ENCODE measurements at regions not wholly inside any gene's neighbourhood (a gene's known extent, or its start where the extent isn't known, plus 50 kb on each side); places are given as distances from the start of the nearest gene placed in this dataset.

DNA sequence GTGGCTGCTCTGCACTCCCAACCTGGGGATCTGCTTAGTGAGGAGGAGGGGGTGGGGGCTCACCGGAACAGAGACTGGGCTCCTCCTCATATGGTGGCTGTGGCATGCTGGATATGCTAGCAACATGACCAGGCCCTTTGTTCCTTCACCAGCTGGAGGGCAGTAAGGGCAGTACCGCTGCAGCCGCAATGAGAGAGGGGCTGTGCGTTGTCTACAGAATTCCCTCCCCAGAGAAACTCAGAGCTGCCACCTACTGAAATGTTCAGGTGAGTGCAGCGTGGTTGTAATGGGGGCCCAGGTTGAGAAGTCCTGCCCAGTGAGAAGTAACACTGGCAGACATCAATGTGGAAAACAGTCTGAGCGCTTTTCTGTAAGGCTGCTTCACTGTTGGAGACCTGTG lies 1211.9 kb upstream of the NXPH2 start:
- Histone ChIP-seq H3K27me3 (ENCODE audit: control insufficient read depth in 2 of 2, insufficient read depth in 1 of 2, low read length in 1 of 2) (no peaks in the 10 kb centered on the region), H3K9me3 (ENCODE audit: control insufficient read depth in 2 of 2, insufficient read depth in 1 of 2, low read length in 1 of 2) (peaks cover 0 to 23% of the 10 kb centered on the region in 2 donors), H3K36me3 (ENCODE audit: control insufficient read depth in 2 of 2, insufficient read depth in 2 of 2, low read length in 1 of 2) (no peaks in the 10 kb centered on the region), H3K4me1 (ENCODE audit: control insufficient read depth in 2 of 2, insufficient read depth in 2 of 2, low read length in 2 of 2) (no peaks in the 10 kb centered on the region), H3K27ac (ENCODE audit: low read depth in 1 of 2, low read length in 1 of 2) (no peak overlapping the region), H3K4me3 (ENCODE audit: low read length in 2 of 2) (no peak overlapping the region)
- DNase-seq (ENCODE audit: low read depth in 6 of 9, low spot score in 9 of 9), result no peak
- WGBS, result 92% methylated on average over 6 of the region's 6 CpGs

DNA sequence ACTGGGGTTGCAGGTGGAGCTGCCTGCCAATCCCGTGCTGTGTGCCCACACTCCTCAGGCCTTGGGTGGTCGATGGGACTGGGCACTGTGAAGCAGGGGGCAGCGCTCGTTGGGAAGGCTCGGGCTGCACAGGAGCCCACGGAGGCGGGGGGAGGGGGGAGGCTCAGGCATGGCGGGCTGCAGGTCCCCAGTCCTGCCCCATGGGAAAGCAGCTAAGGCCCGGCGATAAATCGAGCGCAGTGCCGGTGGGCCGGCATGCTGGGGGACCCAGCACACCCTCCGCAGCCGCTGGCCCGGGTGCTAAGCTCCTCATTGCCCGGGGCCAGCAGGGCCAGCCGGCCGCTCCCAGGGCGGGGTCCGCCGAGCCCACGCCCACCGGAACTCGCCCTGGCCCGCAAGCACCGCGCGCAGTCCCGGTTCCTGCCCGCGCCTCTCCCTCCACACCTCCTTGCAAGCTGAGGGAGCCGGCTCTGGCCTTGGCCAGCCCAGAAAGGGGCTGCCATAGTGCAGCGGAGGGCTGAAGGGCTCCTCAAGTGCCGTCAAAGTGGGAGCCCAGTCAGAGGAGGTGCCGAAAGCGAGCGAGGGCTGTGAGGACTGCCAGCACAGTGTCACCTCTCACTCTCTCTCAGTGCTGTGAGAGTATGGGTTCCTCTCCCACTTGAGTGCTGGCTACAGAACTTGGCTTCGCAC lies 1210.6 kb upstream of the NXPH2 start:
- Histone ChIP-seq H3K27me3 (ENCODE audit: control insufficient read depth in 2 of 2, insufficient read depth in 1 of 2, low read length in 1 of 2) (no peaks in the 10 kb centered on the region), H3K4me3 (ENCODE audit: low read length in 2 of 2) (no peak overlapping the region), H3K27ac (ENCODE audit: low read depth in 1 of 2, low read length in 1 of 2) (no peak overlapping the region), H3K4me1 (ENCODE audit: control insufficient read depth in 2 of 2, insufficient read depth in 2 of 2, low read length in 2 of 2) (no peaks in the 10 kb centered on the region), H3K9me3 (ENCODE audit: control insufficient read depth in 2 of 2, insufficient read depth in 1 of 2, low read length in 1 of 2) (peaks cover 0 to 23% of the 10 kb centered on the region in 2 donors), H3K36me3 (ENCODE audit: control insufficient read depth in 2 of 2, insufficient read depth in 2 of 2, low read length in 1 of 2) (no peaks in the 10 kb centered on the region)
- 96% methylated on average over 40 of the region's 40 CpGs for WGBS
- no peak for DNase-seq (ENCODE audit: low read depth in 6 of 9, low spot score in 9 of 9)

- no peaks in the 10 kb centered on the region for H3K36me3 ChIP-seq (ENCODE audit: control insufficient read depth in 2 of 2, insufficient read depth in 2 of 2, low read length in 1 of 2)
- peaks cover 0 to 13% of the 10 kb centered on the region in 2 donors for H3K9me3 ChIP-seq (ENCODE audit: control insufficient read depth in 2 of 2, insufficient read depth in 1 of 2, low read length in 1 of 2)
- H3K27ac ChIP-seq (ENCODE audit: low read depth in 1 of 2, low read length in 1 of 2), result no peak overlapping the region
- no peak overlapping the region for H3K4me3 ChIP-seq (ENCODE audit: low read length in 2 of 2)
- 84% methylated on average over 3 of the region's 3 CpGs for WGBS
- no peaks in the 10 kb centered on the region for H3K27me3 ChIP-seq (ENCODE audit: control insufficient read depth in 2 of 2, insufficient read depth in 1 of 2, low read length in 1 of 2)
- no peak for DNase-seq (ENCODE audit: low read depth in 6 of 9, low spot score in 9 of 9)
- H3K4me1 ChIP-seq (ENCODE audit: control insufficient read depth in 2 of 2, insufficient read depth in 2 of 2, low read length in 2 of 2), result no peaks in the 10 kb centered on the region
Measured at GRCh38 chr2:139969323-139969722, 1189.1 kb upstream of the NXPH2 start.

- Histone ChIP-seq H3K4me3 (ENCODE audit: low read length in 2 of 2) (no peak overlapping the region), H3K36me3 (ENCODE audit: control insufficient read depth in 2 of 2, insufficient read depth in 2 of 2, low read length in 1 of 2) (no peaks in the 10 kb centered on the region), H3K4me1 (ENCODE audit: control insufficient read depth in 2 of 2, insufficient read depth in 2 of 2, low read length in 2 of 2) (no peaks in the 10 kb centered on the region), H3K27ac (ENCODE audit: low read depth in 1 of 2, low read length in 1 of 2) (no peak overlapping the region), H3K9me3 (ENCODE audit: control insufficient read depth in 2 of 2, insufficient read depth in 1 of 2, low read length in 1 of 2) (peaks cover 0 to 13% of the 10 kb centered on the region in 2 donors), H3K27me3 (ENCODE audit: control insufficient read depth in 2 of 2, insufficient read depth in 1 of 2, low read length in 1 of 2) (no peaks in the 10 kb centered on the region)
- 83% methylated on average over 5 of the region's 5 CpGs for WGBS
- DNase-seq (ENCODE audit: low read depth in 6 of 9, low spot score in 9 of 9), result no peak
Measured at GRCh38 chr2:139968588-139968987, 1188.4 kb upstream of the NXPH2 start.

- WGBS, result 79% methylated on average over 1 of the region's 1 CpG
Measured at GRCh38 chr2:139967665-139968064, 1187.5 kb upstream of the NXPH2 start.

GRCh38 chr2:139964721-139965440 lies 1184.7 kb upstream of the NXPH2 start:
- Histone ChIP-seq H3K27ac (ENCODE audit: low read depth in 1 of 2, low read length in 1 of 2) (no peak overlapping the region), H3K4me1 (ENCODE audit: control insufficient read depth in 2 of 2, insufficient read depth in 2 of 2, low read length in 2 of 2) (no peaks in the 10 kb centered on the region), H3K27me3 (ENCODE audit: control insufficient read depth in 2 of 2, insufficient read depth in 1 of 2, low read length in 1 of 2) (no peaks in the 10 kb centered on the region), H3K36me3 (ENCODE audit: control insufficient read depth in 2 of 2, insufficient read depth in 2 of 2, low read length in 1 of 2) (no peaks in the 10 kb centered on the region), H3K4me3 (ENCODE audit: low read length in 2 of 2) (no peak overlapping the region), H3K9me3 (ENCODE audit: control insufficient read depth in 2 of 2, insufficient read depth in 1 of 2, low read length in 1 of 2) (peaks cover 0 to 3% of the 10 kb centered on the region in 2 donors)
- 94% methylated on average over 3 of the region's 3 CpGs for WGBS
- no peak for DNase-seq (ENCODE audit: low read depth in 6 of 9, low spot score in 9 of 9)

More at GRCh38 chr2:139967665-139968064, 1187.5 kb upstream of the NXPH2 start:
- peaks cover 0 to 13% of the 10 kb centered on the region in 2 donors for H3K9me3 ChIP-seq (ENCODE audit: control insufficient read depth in 2 of 2, insufficient read depth in 1 of 2, low read length in 1 of 2)
- H3K4me1 ChIP-seq (ENCODE audit: control insufficient read depth in 2 of 2, insufficient read depth in 2 of 2, low read length in 2 of 2), result no peaks in the 10 kb centered on the region
- no peak overlapping the region for H3K4me3 ChIP-seq (ENCODE audit: low read length in 2 of 2)
- H3K27me3 ChIP-seq (ENCODE audit: control insufficient read depth in 2 of 2, insufficient read depth in 1 of 2, low read length in 1 of 2), result no peaks in the 10 kb centered on the region
- no peak for DNase-seq (ENCODE audit: low read depth in 6 of 9, low spot score in 9 of 9)
- no peaks in the 10 kb centered on the region for H3K36me3 ChIP-seq (ENCODE audit: control insufficient read depth in 2 of 2, insufficient read depth in 2 of 2, low read length in 1 of 2)
- no peak overlapping the region for H3K27ac ChIP-seq (ENCODE audit: low read depth in 1 of 2, low read length in 1 of 2)

GRCh38 chr2:139963863-139964355 lies 1183.7 kb upstream of the NXPH2 start:
- no peak for DNase-seq (ENCODE audit: low read depth in 6 of 9, low spot score in 9 of 9)
- Histone ChIP-seq H3K4me3 (ENCODE audit: low read length in 2 of 2) (no peak overlapping the region), H3K36me3 (ENCODE audit: control insufficient read depth in 2 of 2, insufficient read depth in 2 of 2, low read length in 1 of 2) (no peaks in the 10 kb centered on the region), H3K9me3 (ENCODE audit: control insufficient read depth in 2 of 2, insufficient read depth in 1 of 2, low read length in 1 of 2) (peaks cover 0 to 3% of the 10 kb centered on the region in 2 donors), H3K4me1 (ENCODE audit: control insufficient read depth in 2 of 2, insufficient read depth in 2 of 2, low read length in 2 of 2) (no peaks in the 10 kb centered on the region), H3K27ac (ENCODE audit: low read depth in 1 of 2, low read length in 1 of 2) (no peak overlapping the region), H3K27me3 (ENCODE audit: control insufficient read depth in 2 of 2, insufficient read depth in 1 of 2, low read length in 1 of 2) (no peaks in the 10 kb centered on the region)
- WGBS, result 90% methylated on average over 10 of the region's 10 CpGs

- no peak overlapping the region for H3K4me3 ChIP-seq (ENCODE audit: low read length in 2 of 2)
- H3K4me1 ChIP-seq (ENCODE audit: control insufficient read depth in 2 of 2, insufficient read depth in 2 of 2, low read length in 2 of 2), result no peaks in the 10 kb centered on the region
- H3K27me3 ChIP-seq (ENCODE audit: control insufficient read depth in 2 of 2, insufficient read depth in 1 of 2, low read length in 1 of 2), result no peaks in the 10 kb centered on the region
- WGBS, result 96% methylated on average over 6 of the region's 6 CpGs
- DNase-seq (ENCODE audit: low read depth in 6 of 9, low spot score in 9 of 9), result no peak
- H3K27ac ChIP-seq (ENCODE audit: low read depth in 1 of 2, low read length in 1 of 2), result no peak overlapping the region
- H3K36me3 ChIP-seq (ENCODE audit: control insufficient read depth in 2 of 2, insufficient read depth in 2 of 2, low read length in 1 of 2), result no peaks in the 10 kb centered on the region
- no peaks in the 10 kb centered on the region for H3K9me3 ChIP-seq (ENCODE audit: control insufficient read depth in 2 of 2, insufficient read depth in 1 of 2, low read length in 1 of 2)
Measured at GRCh38 chr2:139949242-139949972, 1169.2 kb upstream of the NXPH2 start.

GRCh38 chr2:139946690-139947089 lies 1166.5 kb upstream of the NXPH2 start:
- no peaks in the 10 kb centered on the region for H3K9me3 ChIP-seq (ENCODE audit: control insufficient read depth in 2 of 2, insufficient read depth in 1 of 2, low read length in 1 of 2)
- no peaks in the 10 kb centered on the region for H3K27me3 ChIP-seq (ENCODE audit: control insufficient read depth in 2 of 2, insufficient read depth in 1 of 2, low read length in 1 of 2)
- no peaks in the 10 kb centered on the region for H3K4me1 ChIP-seq (ENCODE audit: control insufficient read depth in 2 of 2, insufficient read depth in 2 of 2, low read length in 2 of 2)
- H3K36me3 ChIP-seq (ENCODE audit: control insufficient read depth in 2 of 2, insufficient read depth in 2 of 2, low read length in 1 of 2), result no peaks in the 10 kb centered on the region
- no peak overlapping the region for H3K4me3 ChIP-seq (ENCODE audit: low read length in 2 of 2)
- WGBS, result 92% methylated on average over 2 of the region's 2 CpGs
- H3K27ac ChIP-seq (ENCODE audit: low read depth in 1 of 2, low read length in 1 of 2), result no peak overlapping the region
- DNase-seq (ENCODE audit: low read depth in 6 of 9, low spot score in 9 of 9), result no peak

All from thymus (tissue), 11 donors.